ENCODE measurements at regions not wholly inside any gene's neighbourhood (a gene's known extent, or its start where the extent isn't known, plus 50 kb on each side); places are given as distances from the start of the nearest gene placed in this dataset.

DNA sequence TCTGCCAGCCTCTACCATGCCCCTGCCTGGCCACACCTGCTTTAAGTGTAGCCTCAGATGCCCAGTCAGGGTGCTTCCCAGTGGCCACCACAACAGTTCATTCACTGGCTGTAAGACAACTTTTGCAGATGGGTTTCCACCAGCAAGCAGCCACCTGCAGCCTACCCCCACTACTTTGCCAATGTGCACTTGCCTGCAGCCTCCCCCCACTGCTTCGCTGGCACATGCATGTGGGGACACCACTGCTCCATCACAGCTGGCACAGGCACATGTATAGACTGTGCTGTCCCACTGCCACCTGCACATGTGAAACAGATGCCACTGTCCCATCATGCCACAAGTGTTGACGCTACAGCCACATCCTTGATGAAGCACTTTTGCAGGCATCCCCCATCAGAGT, 723.9 kb downstream of the SH3BGRL start:
- TF ChIP-seq, protein P1, sequence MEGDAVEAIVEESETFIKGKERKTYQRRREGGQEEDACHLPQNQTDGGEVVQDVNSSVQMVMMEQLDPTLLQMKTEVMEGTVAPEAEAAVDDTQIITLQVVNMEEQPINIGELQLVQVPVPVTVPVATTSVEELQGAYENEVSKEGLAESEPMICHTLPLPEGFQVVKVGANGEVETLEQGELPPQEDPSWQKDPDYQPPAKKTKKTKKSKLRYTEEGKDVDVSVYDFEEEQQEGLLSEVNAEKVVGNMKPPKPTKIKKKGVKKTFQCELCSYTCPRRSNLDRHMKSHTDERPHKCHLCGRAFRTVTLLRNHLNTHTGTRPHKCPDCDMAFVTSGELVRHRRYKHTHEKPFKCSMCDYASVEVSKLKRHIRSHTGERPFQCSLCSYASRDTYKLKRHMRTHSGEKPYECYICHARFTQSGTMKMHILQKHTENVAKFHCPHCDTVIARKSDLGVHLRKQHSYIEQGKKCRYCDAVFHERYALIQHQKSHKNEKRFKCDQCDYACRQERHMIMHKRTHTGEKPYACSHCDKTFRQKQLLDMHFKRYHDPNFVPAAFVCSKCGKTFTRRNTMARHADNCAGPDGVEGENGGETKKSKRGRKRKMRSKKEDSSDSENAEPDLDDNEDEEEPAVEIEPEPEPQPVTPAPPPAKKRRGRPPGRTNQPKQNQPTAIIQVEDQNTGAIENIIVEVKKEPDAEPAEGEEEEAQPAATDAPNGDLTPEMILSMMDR (IDR thresholded peaks at IDR 0.05) = no peak
- no peak for TF ChIP-seq POLR2A (IDR thresholded peaks at IDR 0.05)
- TF ChIP-seq POLR2AphosphoS5 (IDR thresholded peaks at IDR 0.05) = no peak
